OCI-LY7 (cell line): ENCODE measurements at regions not wholly inside any gene's neighbourhood (a gene's known extent, or its start where the extent isn't known, plus 50 kb on each side); places are given as distances from the start of the nearest gene placed in this dataset.

ENCODE experiments used
- BruUV-seq: library from RNA; stranded (reverse); fragments of 400-500 nt; replicated peaks from 2 replicates; lab custom pipeline; 2021; lab: Mats Ljungman, UMichigan
- CTCF ChIA-PET: fragments of 300-600 bp; sonication (Branson Sonifier 250); formaldehyde crosslinking; loops from one replicate; lab custom pipeline; 2022; ENCODE audit warnings: antibody characterized with exemption; ENCODE audit not compliant: unreplicated experiment; lab: Charles Lee
- POLR2A ChIA-PET: fragments of 300-600 bp; sonication (Branson Sonifier 250); formaldehyde crosslinking; loops from one replicate; lab custom pipeline; 2022; ENCODE audit warnings: antibody characterized with exemption; lab: Charles Lee
- DNase-seq: peaks from one replicate; pipeline ENCODE4 v3.0.0-alpha.2; 2015; ENCODE audit warnings: low spot score
- H2AFZ ChIP-seq: fragments of 200-600 bp; sonication (generic), shearing (Covaris generic); 2 replicates; pipeline ENCODE4 v1.6.1; 2014; ENCODE audit warnings: mild to moderate bottlenecking, antibody characterized with exemption, low read length, moderate library complexity
- H3K27ac ChIP-seq: fragments of 200-600 bp; sonication (generic); 2 replicates; pipeline ENCODE4 v1.5.1; 2014; ENCODE audit warnings: mixed run types, low read depth, mild to moderate bottlenecking, moderate library complexity, low read length, inconsistent platforms; ENCODE audit not compliant: poor library complexity, severe bottlenecking
- H3K36me3 ChIP-seq: fragments of 200-600 bp; sonication (generic); 2 replicates; pipeline ENCODE4 v1.6.1; 2014; ENCODE audit warnings: mild to moderate bottlenecking, antibody characterized with exemption, low read length, moderate library complexity, mixed read lengths; ENCODE audit not compliant: insufficient read depth
- H3K4me1 ChIP-seq: fragments of 200-600 bp; sonication (generic); 2 replicates; pipeline ENCODE4 v1.5.1; 2014; ENCODE audit warnings: mild to moderate bottlenecking, low read length; ENCODE audit not compliant: insufficient read depth, poor library complexity, severe bottlenecking
- H3K4me2 ChIP-seq: fragments of 200-600 bp; sonication (generic); 2 replicates; pipeline ENCODE4 v1.6.1; 2014; ENCODE audit warnings: mild to moderate bottlenecking, low read length
- H3K4me3 ChIP-seq: fragments of 200-600 bp; sonication (generic); 2 replicates; pipeline ENCODE4 v1.5.1; 2014; ENCODE audit warnings: mild to moderate bottlenecking, low read depth, low read length; ENCODE audit not compliant: poor library complexity, severe bottlenecking
- H3K79me2 ChIP-seq: fragments of 200-600 bp; sonication (generic); 2 replicates; pipeline ENCODE4 v1.6.1; 2016; ENCODE audit warnings: low read depth, mild to moderate bottlenecking, low read length, moderate library complexity, mixed read lengths; ENCODE audit not compliant: insufficient read depth
- H3K9me2 ChIP-seq: fragments of 200-600 bp; sonication (generic); 2 replicates; pipeline ENCODE4 v1.6.1; 2016; ENCODE audit warnings: mild to moderate bottlenecking, low read length, mixed read lengths; ENCODE audit not compliant: insufficient read depth
- H3K9me3 ChIP-seq: fragments of 200-600 bp; sonication (generic); 2 replicates; pipeline ENCODE4 v1.6.1; 2014; ENCODE audit warnings: mild to moderate bottlenecking, mixed run types, low read length, mixed read lengths
- H4K20me1 ChIP-seq: fragments of 200-600 bp; sonication (generic); 2 replicates; pipeline ENCODE4 v1.6.1; 2014; ENCODE audit warnings: mild to moderate bottlenecking, antibody characterized with exemption, low read length, moderate library complexity, mixed read lengths; ENCODE audit not compliant: insufficient read depth
- CTCF ChIP-seq: fragments of 200-600 bp; sonication (generic); conservative IDR thresholded peaks from 2 replicates; pipeline ENCODE4 v1.5.1; 2014; ENCODE audit warnings: mild to moderate bottlenecking, antibody characterized with exemption, low read length, moderate library complexity, mixed read lengths
- EZH2phosphoT487 ChIP-seq: fragments of 200-600 bp; sonication (generic); IDR thresholded peaks from 2 replicates; pipeline ENCODE4 v1.6.1; 2018; ENCODE audit warnings: low read depth, borderline replicate concordance, mild to moderate bottlenecking, mixed run types, antibody characterized with exemption, low read length, moderate library complexity, mixed read lengths
- intact Hi-C: fragments of 100-400 bp; cut with micrococcal nuclease; formaldehyde crosslinking; loops from one replicate; pipeline ENCODE4 v1.10.0; 2022; ENCODE audit not compliant: unreplicated experiment

DNA sequence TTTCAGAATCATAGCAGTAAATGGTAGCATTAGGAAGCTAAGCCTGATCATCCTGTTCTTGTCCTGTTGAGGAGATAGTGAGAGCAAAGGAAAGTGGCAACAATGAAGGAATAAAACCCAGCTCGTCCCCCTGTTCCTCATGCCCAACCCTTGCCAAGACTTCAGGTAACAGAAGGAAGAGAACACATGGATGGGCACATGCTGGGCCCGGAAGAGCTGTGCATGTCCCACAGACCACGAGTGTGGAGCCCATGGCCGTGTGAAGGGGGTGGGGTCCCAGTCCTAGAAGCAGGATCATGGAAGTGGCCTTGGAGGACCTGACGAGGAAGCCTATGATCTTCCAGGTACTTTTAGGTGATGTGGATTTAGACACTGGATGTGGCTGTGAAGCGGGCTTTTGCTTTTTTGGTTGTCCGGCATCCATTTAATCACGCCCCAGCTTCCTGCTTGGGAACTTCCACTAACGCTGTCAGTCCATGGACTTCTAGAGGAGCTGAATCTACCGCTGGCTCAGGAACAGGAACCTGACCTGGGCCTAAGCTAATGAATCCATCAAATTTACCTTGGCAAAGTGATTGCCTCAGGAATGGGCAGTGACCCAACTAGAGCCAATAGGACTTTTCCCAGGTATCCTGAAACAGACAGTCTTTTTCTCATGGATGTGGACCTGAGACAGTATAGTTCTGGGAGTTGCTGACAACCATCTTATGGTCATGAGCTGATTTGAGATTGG, 79.3 kb upstream of the ARMC2 start:
- CTCF ChIA-PET = no interaction called here
- no peak overlapping the region for H3K4me3 ChIP-seq
- BruUV-seq = no TSS peak

DNA sequence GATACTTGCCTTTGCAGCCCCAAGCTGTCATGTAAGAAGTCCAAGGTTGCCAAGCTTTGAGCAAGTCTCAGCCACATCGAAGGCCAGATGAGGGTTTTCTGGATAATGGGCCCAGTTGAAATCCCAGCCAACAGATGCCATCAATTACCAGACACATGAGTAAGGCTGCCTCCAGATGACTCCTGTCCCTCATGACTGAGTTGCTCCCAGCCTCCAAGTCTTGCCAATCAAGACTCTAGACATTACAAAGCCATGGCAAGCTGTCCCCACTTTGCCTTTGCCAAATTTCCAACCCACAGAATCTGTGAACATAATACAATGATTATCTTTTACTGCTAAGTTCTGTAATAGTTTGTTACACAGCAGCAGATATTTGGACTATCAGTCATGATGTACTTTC, 76.8 kb upstream of the ARMC2 start:
- BruUV-seq = no TSS peak
- H3K4me1 ChIP-seq = no peaks in the 10 kb centered on the region

More for the DNA sequence above, 79.3 kb upstream of the ARMC2 start:
- Histone ChIP-seq H2AFZ (no peak overlapping the region), H3K9me2 (no peaks in the 10 kb centered on the region), H3K27ac (no peak overlapping the region), H3K4me1 (no peaks in the 10 kb centered on the region), H3K4me2 (no peak overlapping the region), H3K79me2 (no peaks in the 10 kb centered on the region), H4K20me1 (no peaks in the 10 kb centered on the region), H3K9me3 (no peaks in the 10 kb centered on the region), H3K36me3 (no peaks in the 10 kb centered on the region)
- no peak for TF ChIP-seq CTCF
- TF ChIP-seq EZH2phosphoT487 = no peak
- no peak for DNase-seq
- POLR2A ChIA-PET = interaction anchor here (0.5 to 1.1 kb wide), 4 partner anchors 11 to 281 kb away, joined by 3 to 4 read pairs (median 4); no protein-coding TSS in a partner anchor
- intact Hi-C loops = no loop called here

More for the DNA sequence above, 76.8 kb upstream of the ARMC2 start:
- no peak overlapping the region for H3K4me3 ChIP-seq
- TF ChIP-seq EZH2phosphoT487 (no peak), CTCF (no peak)
- POLR2A ChIA-PET = no interaction called here
- no peaks in the 10 kb centered on the region for H3K36me3 ChIP-seq
- H3K9me2 ChIP-seq = no peaks in the 10 kb centered on the region
- H2AFZ ChIP-seq = no peak overlapping the region
- no peaks in the 10 kb centered on the region for H4K20me1 ChIP-seq
- H3K27ac ChIP-seq = no peak overlapping the region
- H3K4me2 ChIP-seq = no peak overlapping the region
- CTCF ChIA-PET = no interaction called here
- no peak for DNase-seq
- intact Hi-C loops = no loop called here
- H3K79me2 ChIP-seq = no peaks in the 10 kb centered on the region
- no peaks in the 10 kb centered on the region for H3K9me3 ChIP-seq
